B cell (primary cell): ENCODE measurements at regions not wholly inside any gene's neighbourhood (a gene's known extent, or its start where the extent isn't known, plus 50 kb on each side); places are given as distances from the start of the nearest gene placed in this dataset.

Experiments used
- ATAC-seq: fragments of 200-7000 bp; cut with Tn5 transposase; one replicate; pipeline ENCODE4 v1.10.0; 2021; ENCODE audit warnings: low read depth, mild to moderate bottlenecking, moderate number of reproducible peaks, moderate library complexity
- CTCF ChIA-PET: fragments of 350-600 bp; sonication (Branson Sonifier 250); formaldehyde crosslinking; loops from one replicate; lab custom pipeline; 2021; ENCODE audit warnings: antibody characterized with exemption, inconsistent platforms; lab: Charles Lee
- POLR2A ChIA-PET: fragments of 350-600 bp; sonication (Branson Sonifier 250); formaldehyde crosslinking; loops from one replicate; lab custom pipeline; 2021; ENCODE audit warnings: antibody characterized with exemption; lab: Charles Lee
- DNase-seq: peaks from one replicate; pipeline ENCODE4 v3.0.0; 2013
- H2AFZ ChIP-seq: 2 replicates; pipeline ENCODE4 v1.6.1; 2012; ENCODE audit warnings: mild to moderate bottlenecking, low read depth, low read length; ENCODE audit not compliant: insufficient read depth, poor library complexity, severe bottlenecking
- H3K27ac ChIP-seq, 2 donors: 1 replicate in 1 of 2; 2 replicates in 1 of 2; pipeline ENCODE4 v1.5.1; 2012 to 2013; ENCODE audit warnings: low read length in 2 of 2, mild to moderate bottlenecking in 2 of 2, moderate library complexity in 1 of 2
- H3K27me3 ChIP-seq, 4 experiments: fragments of 200-600 bp in 1 of 4; sonication (generic) in 1 of 4; replicated peaks in 1 of 4; 1 replicate in 2 of 4; 2 replicates in 2 of 4; pipeline versions ENCODE4 v1.6.1 to v1.7.0; 2013 to 2016; ENCODE audit warnings: low read length in 3 of 4, mild to moderate bottlenecking in 2 of 4, mixed read lengths in 1 of 4, moderate library complexity in 1 of 4; ENCODE audit not compliant: insufficient read depth in 4 of 4, control insufficient read depth in 3 of 4; ENCODE audit errors: control extremely low read depth in 1 of 4
- H3K36me3 ChIP-seq, 2 experiments: replicated peaks in 1 of 2; 1 replicate in 1 of 2; 2 replicates in 1 of 2; pipeline versions ENCODE4 v1.6.1 to v1.7.1; 2013; ENCODE audit warnings: low read length in 1 of 2; ENCODE audit not compliant: insufficient read depth in 2 of 2, control insufficient read depth in 1 of 2; ENCODE audit errors: control extremely low read depth in 1 of 2, extremely low read depth in 1 of 2
- H3K4me1 ChIP-seq, 2 donors: fragments of 200-600 bp in 1 of 2; sonication (generic) in 1 of 2; 1 replicate in 1 of 2; 2 replicates in 1 of 2; pipeline versions ENCODE4 v1.5.1 to v1.6.1; 2013 to 2017; ENCODE audit warnings: low read length in 2 of 2; ENCODE audit not compliant: control insufficient read depth in 2 of 2, insufficient read depth in 2 of 2
- H3K4me2 ChIP-seq: replicated peaks from 2 replicates; pipeline ENCODE3; 2012; ENCODE audit warnings: mild to moderate bottlenecking, low read depth, low read length; ENCODE audit not compliant: poor library complexity, severe bottlenecking
- H3K4me3 ChIP-seq, 5 experiments: fragments of 200-600 bp in 1 of 5; sonication (generic) in 1 of 5; 1 replicate in 3 of 5; 2 replicates in 2 of 5; pipeline versions ENCODE4 v1.5.1 to v1.7.0; 2011 to 2016; ENCODE audit warnings: low read length in 4 of 5, mild to moderate bottlenecking in 4 of 5, low read depth in 2 of 5, control low read depth in 1 of 5, moderate library complexity in 1 of 5; ENCODE audit not compliant: insufficient read depth in 1 of 5; ENCODE audit errors: control extremely low read depth in 1 of 5, extremely low read depth in 1 of 5
- H3K79me2 ChIP-seq: fragments of 200-600 bp; sonication (generic); one replicate; pipeline ENCODE4 v1.6.0; 2016; ENCODE audit warnings: low read length; ENCODE audit not compliant: control insufficient read depth, insufficient read depth
- H3K9ac ChIP-seq: fragments of 200-600 bp; sonication (generic); 2 replicates; pipeline ENCODE4 v1.6.1; 2017; ENCODE audit warnings: mild to moderate bottlenecking, low read length, moderate library complexity
- H3K9me3 ChIP-seq, 3 donors: one replicate each; pipeline versions ENCODE4 v1.6.1 to v1.7.1; 2013; ENCODE audit warnings: low read length in 2 of 3; ENCODE audit not compliant: control insufficient read depth in 2 of 3, insufficient read depth in 1 of 3; ENCODE audit errors: control extremely low read depth in 1 of 3
- H4K20me1 ChIP-seq: 2 replicates; pipeline ENCODE4 v1.6.0; 2012; ENCODE audit warnings: mild to moderate bottlenecking, low read length; ENCODE audit not compliant: insufficient read depth, control insufficient read depth, poor library complexity, severe bottlenecking
- H3K27ac Mint-ChIP-seq: one replicate; pipeline ENCODE4 v1.8.0; 2021; ENCODE audit warnings: mixed read lengths
- H3K27me3 Mint-ChIP-seq: one replicate; pipeline ENCODE4 v1.8.0; 2021; ENCODE audit warnings: mixed read lengths
- H3K4me1 Mint-ChIP-seq: one replicate; pipeline ENCODE4 v1.8.0; 2021; ENCODE audit warnings: mixed read lengths
- H3K4me3 Mint-ChIP-seq: one replicate; pipeline ENCODE4 v1.8.0; 2021; ENCODE audit warnings: mixed read lengths
- H3K9me3 Mint-ChIP-seq: one replicate; pipeline ENCODE4 v1.8.0; 2022; ENCODE audit warnings: mixed read lengths; ENCODE audit not compliant: insufficient read depth
- CTCF ChIP-seq: fragments of 200-600 bp; IDR thresholded peaks from one replicate; pipeline ENCODE4 v1.8.0; 2022; ENCODE audit warnings: antibody characterized with exemption, mild to moderate bottlenecking
- EZH2 ChIP-seq: IDR thresholded peaks from 2 replicates; pipeline ENCODE4 v1.6.1; 2012; ENCODE audit warnings: borderline replicate concordance, low read depth, mild to moderate bottlenecking, moderate library complexity, low read length; ENCODE audit not compliant: insufficient read depth, poor library complexity, severe bottlenecking
- WGBS: methylation state at CpG from one replicate; pipeline ENCODE4 v1.1.5; 2013; ENCODE audit warnings: missing lambda C conversion rate; ENCODE audit not compliant: insufficient coverage; 5-methylcytosine and 5-hydroxymethylcytosine counted together
- intact Hi-C: fragments of 100-400 bp; cut with micrococcal nuclease; formaldehyde crosslinking; loops from one replicate; pipeline ENCODE4 v1.10.0; 2022

- no peaks in the 10 kb centered on the region for H3K36me3 ChIP-seq
- ChIA-PET CTCF (no interaction called here), POLR2A (no interaction called here)
- TF ChIP-seq EZH2 (no peak), CTCF (no peak)
- no peaks in the 10 kb centered on the region for H3K4me1 Mint-ChIP-seq
- no peak overlapping the region for H2AFZ ChIP-seq
- H3K27ac Mint-ChIP-seq: no peak overlapping the region
- no peaks in the 10 kb centered on the region for H3K27me3 Mint-ChIP-seq
- no peak overlapping the region for H3K4me3 ChIP-seq
- intact Hi-C loops: no loop called here
- H3K9ac ChIP-seq: no peak overlapping the region
- ATAC-seq (no peak), DNase-seq (no peak)
- no peaks in the 10 kb centered on the region for H3K4me1 ChIP-seq
- no peak overlapping the region for H3K4me2 ChIP-seq
- no peak overlapping the region for H3K27ac ChIP-seq
- no CpG with 5 or more reads among the region's 5 CpGs for WGBS
- H3K9me3 Mint-ChIP-seq: no peaks in the 10 kb centered on the region
- no peaks in the 10 kb centered on the region for H3K27me3 ChIP-seq
- H4K20me1 ChIP-seq: no peaks in the 10 kb centered on the region
- no peaks in the 10 kb centered on the region for H3K9me3 ChIP-seq
- no peaks in the 10 kb centered on the region for H3K79me2 ChIP-seq
- no peak overlapping the region for H3K4me3 Mint-ChIP-seq
Measured at GRCh38 chr3:146682171-146682570, 77.0 kb upstream of the PLSCR5 start.

DNA sequence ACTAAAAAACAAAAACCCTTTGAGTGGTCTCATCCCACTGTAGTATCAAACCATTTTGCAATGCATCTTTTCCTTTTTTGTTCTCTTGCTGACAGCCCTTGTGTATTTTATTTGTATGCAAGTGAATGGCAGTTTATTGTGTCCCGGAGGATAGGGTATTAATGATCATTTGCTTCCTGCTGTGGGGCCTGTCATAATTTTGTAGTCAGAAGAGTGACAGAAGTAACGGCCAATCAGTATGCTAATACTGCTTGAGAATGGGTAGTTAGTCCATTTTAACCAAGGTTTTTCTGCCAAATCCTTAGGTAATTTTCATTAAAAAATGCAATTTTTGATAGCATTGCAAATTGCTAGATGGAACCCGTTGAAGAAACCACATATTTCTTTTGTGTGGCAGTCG lies 75.5 kb upstream of the PLSCR5 start:
- no peak overlapping the region for H3K4me3 ChIP-seq
- H2AFZ ChIP-seq: no peak overlapping the region
- Mint-ChIP-seq H3K27ac (no peak overlapping the region), H3K4me3 (no peak overlapping the region), H3K27me3 (no peaks in the 10 kb centered on the region), H3K9me3 (no peaks in the 10 kb centered on the region), H3K4me1 (no peaks in the 10 kb centered on the region)
- H3K9ac ChIP-seq: no peak overlapping the region
- H3K9me3 ChIP-seq: no peaks in the 10 kb centered on the region
- H3K27ac ChIP-seq: no peak overlapping the region
- no peaks in the 10 kb centered on the region for H3K36me3 ChIP-seq
- H3K27me3 ChIP-seq: no peaks in the 10 kb centered on the region
- ChIA-PET POLR2A (no interaction called here), CTCF (no interaction called here)
- H3K79me2 ChIP-seq: no peaks in the 10 kb centered on the region
- DNase-seq (no peak), ATAC-seq (no peak)
- no peaks in the 10 kb centered on the region for H4K20me1 ChIP-seq
- 77% methylated on average over 3 of the region's 4 CpGs for WGBS
- no peak overlapping the region for H3K4me2 ChIP-seq
- intact Hi-C loops: no loop called here
- TF ChIP-seq EZH2 (no peak), CTCF (no peak)
- H3K4me1 ChIP-seq: no peaks in the 10 kb centered on the region
